HG03439 (cell line): ENCODE measurements at regions not wholly inside any gene's neighbourhood (a gene's known extent, or its start where the extent isn't known, plus 50 kb on each side); places are given as distances from the start of the nearest gene placed in this dataset.

Source experiments
- ATAC-seq: cut with Tn5 transposase; IDR thresholded peaks from one replicate; pipeline ENCODE4 v1.9.1; 2021; ENCODE audit warnings: mild to moderate bottlenecking, moderate library complexity; ENCODE audit not compliant: unreplicated experiment

GRCh38 chr2:237012004-237012403 is 73.7 kb upstream of the COPS8 start:
- no peak for ATAC-seq

- ATAC-seq, result no peak
These were observed 73.0 kb upstream of the COPS8 start for GRCh38 chr2:237012577-237013267.

GRCh38 chr2:237016121-237016915 is 69.4 kb upstream of the COPS8 start:
- ATAC-seq, result no peak

- no peak for ATAC-seq
These were observed 65.6 kb upstream of the COPS8 start for GRCh38 chr2:237020090-237020489.

GRCh38 chr2:237022533-237022932 is 63.2 kb upstream of the COPS8 start:
- no peak for ATAC-seq

- ATAC-seq, result no peak
These were observed 61.4 kb upstream of the COPS8 start for GRCh38 chr2:237024255-237024654.

- ATAC-seq, result no peak
These were observed 60.4 kb upstream of the COPS8 start for GRCh38 chr2:237025090-237025865.

- ATAC-seq, result no peak
These were observed 58.5 kb upstream of the COPS8 start for GRCh38 chr2:237026981-237027711.

GRCh38 chr2:237027712-237028029 is 58.0 kb upstream of the COPS8 start:
- no peak for ATAC-seq

GRCh38 chr2:237030382-237030781 is 55.3 kb upstream of the COPS8 start:
- ATAC-seq, result no peak

- no peak for ATAC-seq
These were observed 52.1 kb upstream of the COPS8 start for GRCh38 chr2:237033536-237034060.

- ATAC-seq, result no peak
These were observed 49.8 kb upstream of the COPS8 start for GRCh38 chr2:237035781-237036475.
